ENCODE measurements at regions not wholly inside any gene's neighbourhood (a gene's known extent, or its start where the extent isn't known, plus 50 kb on each side); places are given as distances from the start of the nearest gene placed in this dataset.

GRCh38 chr9:73805111-73805510, 653.4 kb downstream of the ANXA1 start:
- no peak for DNase-seq

GRCh38 chr9:73805853-73806458, 654.3 kb downstream of the ANXA1 start:
- DNase-seq = no peak

DNA sequence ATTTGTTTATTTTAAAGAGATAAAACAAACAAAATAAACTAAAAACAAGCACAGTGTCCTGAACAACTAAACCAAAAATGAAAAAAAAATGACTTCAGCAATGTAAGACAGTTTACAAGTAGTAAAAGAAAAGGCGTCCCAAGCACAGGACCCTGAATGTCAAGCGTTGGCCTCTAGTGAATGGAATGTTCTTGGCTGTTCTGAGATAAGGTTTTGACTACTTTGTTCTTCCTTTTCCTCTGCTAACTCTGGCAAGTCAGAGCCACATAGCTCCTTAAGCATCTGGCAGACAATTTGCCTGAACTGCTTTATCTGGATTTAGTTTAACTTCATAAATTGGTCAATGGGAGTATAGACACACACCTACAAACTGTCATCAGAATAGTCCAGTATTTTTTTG, 655.2 kb downstream of the ANXA1 start:
- DNase-seq = no peak

DNA sequence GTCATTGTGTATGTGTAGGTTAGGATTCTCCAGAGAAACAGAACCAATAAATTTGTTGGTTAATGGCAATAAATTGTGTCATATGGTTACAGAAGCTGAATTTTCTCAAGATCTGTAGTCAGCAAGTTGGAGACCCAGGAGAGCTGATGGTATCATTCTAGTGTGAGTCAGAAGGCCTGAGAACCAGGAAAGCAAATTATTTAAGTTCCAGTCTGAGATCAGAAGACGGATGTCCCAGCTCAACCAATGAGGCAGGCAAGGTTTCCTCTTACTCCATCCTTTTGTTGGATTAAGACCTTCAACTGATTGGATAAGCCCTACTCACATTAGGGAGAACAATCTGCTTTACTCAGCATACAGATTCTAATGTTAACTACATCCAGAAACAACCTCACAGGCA, 656.3 kb downstream of the ANXA1 start:
- DNase-seq = no peak

- DNase-seq = no peak
These were observed 659.0 kb downstream of the ANXA1 start for GRCh38 chr9:73810585-73811215.

DNA sequence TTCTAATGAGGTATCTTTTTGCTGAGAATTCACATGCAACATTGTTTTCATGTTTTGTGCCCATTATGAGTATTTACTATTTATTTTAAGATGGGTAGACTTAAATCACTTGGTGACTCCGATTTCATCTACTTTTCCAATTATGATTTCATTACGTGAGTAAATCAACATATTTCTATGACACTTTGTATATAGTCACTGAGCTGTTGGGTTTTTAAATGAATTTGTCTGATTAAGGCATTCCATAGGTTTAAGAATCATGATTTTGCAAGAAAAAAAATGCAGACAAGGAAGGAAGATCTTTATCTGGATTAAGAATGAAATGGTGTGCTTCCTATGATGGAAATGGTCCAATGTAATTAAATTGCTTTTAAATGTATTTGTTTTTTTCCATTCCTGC, 661.9 kb downstream of the ANXA1 start:
- DNase-seq = no peak

DNA sequence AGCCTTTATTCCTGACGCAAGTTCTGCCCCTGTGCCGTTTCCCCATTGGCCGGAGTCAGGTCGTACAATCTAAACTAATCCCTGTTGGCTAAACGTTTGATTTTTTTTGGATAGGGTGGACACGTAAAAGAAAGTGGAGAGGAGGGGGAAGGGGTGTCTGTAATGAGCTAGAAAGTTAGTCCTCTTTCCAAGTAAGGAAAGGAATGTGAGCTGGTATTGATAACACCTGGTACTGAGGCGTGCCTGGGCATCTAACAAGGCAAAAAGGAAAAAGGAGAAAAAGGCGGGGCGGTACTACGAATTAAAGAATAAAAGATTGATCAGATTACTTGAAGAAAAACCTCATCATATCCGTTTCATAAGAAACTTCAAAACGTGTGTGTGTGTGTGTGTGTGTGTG, 665.2 kb downstream of the ANXA1 start:
- no peak for DNase-seq

- no peak for DNase-seq
These were observed 672.5 kb upstream of the RORB start for GRCh38 chr9:73824671-73825070.

DNA sequence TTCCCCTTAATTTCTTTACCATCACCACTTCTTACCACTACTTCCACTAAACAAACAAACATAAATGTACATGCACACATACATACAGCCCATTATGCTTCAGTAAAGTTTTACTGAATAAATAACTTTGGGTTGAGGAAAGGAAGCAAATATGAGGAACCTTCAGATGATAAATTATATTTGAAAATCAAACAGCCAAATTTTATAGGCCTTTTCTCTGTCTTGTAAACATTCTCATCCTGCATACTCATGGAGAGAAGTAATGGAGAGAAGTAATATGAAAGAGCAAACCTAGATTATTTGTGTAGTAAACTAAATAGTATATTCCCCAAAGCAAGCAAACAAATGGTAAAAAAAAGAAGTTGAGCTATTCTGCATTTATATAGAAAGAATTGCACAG, 658.3 kb upstream of the RORB start:
- DNase-seq = no peak

DNA sequence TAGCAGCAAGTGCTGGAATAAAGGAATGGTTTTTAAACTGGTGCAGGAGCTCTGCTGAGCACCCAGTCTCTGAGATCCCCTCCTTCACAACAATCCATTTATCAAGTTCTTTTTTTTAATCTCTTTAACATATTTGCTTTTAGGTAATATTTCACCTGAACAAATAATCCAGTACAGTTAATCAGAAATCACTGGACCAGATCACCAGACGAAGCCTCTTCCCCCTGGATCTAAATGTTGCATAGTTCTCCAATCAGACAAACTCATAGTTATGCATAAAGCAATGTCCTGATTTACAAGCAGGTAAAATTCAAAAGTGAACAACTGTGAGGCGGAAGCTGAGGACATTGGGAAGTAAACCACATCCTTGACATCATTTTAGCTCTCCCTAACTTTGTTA, 657.7 kb upstream of the RORB start:
- no peak for DNase-seq

GRCh38 chr9:73841018-73841417, 656.1 kb upstream of the RORB start:
- DNase-seq = no peak

- no peak for DNase-seq
These were observed 653.0 kb upstream of the RORB start for GRCh38 chr9:73844135-73844534.

DNA sequence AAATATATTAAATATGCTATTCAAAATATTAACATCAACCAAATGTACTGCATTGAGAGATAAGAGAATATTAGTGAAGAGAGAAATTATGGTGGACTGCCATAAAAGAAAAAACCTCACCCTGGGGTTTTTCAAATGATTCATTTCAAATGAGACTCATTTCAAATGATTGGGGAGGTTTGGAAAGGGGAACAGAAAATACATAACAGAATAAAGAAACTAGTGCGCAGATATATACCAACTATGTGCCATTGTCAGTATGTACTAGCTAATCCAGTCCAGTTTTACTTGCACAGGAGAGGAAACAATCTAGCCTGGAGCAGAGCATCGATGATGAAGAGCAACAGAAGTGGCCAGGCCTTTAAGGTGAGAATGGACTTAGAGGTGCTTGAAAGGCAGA, 651.6 kb upstream of the RORB start:
- no peak for DNase-seq

DNA sequence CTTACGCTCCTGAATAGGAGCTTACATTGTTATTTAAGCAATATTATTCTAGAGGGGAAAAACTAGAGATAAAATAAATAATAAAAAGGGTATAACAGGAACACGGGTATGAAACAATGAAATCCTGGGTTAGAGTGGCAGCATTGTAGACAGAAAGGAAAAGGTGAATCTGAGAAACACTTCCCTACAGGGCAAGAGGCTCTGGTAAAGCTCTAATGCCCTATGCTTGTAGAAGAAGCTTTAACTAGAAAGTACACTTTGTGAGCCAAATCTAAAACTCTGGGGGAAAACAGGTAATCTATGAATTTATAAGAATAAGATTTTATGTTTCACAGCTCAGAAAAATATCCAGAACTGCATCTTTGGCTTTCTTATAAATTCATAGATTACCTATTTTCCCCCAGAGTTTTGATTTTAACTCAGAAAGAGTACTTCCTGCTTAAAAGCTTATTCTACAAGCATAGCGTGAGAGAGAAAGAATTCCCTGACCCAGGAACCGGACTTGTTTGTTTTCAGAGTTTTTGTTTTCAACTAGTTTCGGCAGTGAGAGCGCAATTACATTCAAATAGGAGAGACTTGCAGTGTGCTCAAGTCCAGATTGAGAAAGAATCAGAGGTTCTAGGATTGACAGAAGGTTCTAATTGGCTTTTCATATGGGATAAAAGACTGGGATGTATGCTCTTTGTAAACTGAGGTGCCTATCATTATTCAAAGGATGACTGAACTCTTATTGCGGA, 651.0 kb upstream of the RORB start:
- no peak for DNase-seq

GRCh38 chr9:73847536-73847935, 649.6 kb upstream of the RORB start:
- DNase-seq = no peak

GRCh38 chr9:73853549-73853948, 643.6 kb upstream of the RORB start:
- DNase-seq = no peak

DNA sequence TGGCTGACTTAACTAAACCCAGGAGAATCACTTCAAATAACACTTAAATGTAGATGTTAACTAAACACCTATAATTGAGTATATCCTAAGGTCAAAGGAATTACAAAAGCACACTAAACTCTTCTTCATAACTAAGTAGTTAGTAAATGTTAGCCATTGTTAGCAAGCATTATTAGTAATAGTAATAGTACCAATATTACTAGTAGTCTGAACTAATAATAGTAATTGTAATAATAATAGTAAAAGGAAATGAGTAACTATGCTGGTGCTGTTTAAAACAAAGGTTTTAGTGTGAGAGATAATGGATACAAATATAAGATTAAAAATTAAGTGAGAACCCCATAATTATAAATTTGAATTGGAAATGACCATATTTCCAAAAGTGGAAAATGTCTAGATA, 641.9 kb upstream of the RORB start:
- no peak for DNase-seq

- DNase-seq = no peak
These were observed 633.2 kb upstream of the RORB start for GRCh38 chr9:73863924-73864323.

GRCh38 chr9:73866451-73866850, 630.7 kb upstream of the RORB start:
- no peak for DNase-seq

DNA sequence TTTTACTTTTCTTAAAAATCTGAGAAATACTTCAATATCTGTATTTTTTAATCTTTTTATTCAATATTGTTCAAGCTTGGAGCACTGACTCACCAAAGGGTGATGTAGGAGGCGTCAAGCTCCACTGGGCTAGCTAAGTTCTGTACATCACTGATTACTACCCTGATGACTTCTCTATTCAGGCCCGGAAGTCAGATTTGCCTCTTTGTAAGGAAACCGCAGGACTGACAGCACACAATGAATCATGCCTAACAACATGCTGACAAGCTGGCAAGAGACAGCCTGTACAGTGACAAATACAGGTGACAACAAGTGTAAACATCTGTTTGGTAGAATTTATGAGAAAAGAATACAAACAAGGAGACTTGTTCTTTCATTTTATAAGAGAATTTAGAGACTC, 627.9 kb upstream of the RORB start:
- no peak for DNase-seq

DNA sequence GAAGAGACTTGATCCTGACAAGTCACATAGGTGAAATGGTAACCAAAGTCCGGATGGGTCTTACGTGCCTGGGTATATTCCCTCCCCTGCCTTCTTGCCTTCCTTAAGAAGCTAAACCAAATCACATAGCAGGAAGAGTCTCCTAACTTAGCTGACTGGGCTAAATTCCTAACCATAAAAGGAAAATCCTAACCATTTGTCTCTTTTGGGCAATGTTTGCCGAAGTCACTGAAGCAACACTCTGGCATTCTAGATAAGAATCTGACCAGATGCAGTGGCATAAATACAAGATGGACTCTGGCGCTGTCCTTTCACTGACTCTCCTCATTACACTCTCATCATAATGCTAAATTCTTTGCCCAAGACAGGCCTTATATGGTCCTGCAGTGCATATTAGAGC, 625.5 kb upstream of the RORB start:
- DNase-seq = no peak

DNA sequence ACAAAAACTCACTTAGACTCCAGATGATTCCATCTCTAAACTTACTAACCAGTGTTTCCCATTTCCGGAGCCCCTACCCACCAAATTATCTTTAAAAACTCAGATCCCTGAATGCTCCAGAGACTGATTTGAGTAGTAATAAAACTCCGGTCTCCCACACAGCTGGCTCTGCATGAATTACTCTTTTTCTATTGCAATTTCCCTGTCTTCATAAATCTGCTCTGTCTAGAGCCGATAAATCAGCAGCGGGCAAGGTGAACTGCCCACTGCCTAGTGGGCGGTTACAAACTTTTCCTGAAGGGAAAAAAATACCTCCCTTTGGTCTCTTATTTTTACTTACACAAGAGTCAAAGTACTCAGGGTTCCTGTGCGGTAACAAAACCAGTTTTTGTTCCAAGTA, 624.4 kb upstream of the RORB start:
- DNase-seq = no peak

GRCh38 chr9:73880101-73880500, 617.0 kb upstream of the RORB start:
- no peak for DNase-seq

GRCh38 chr9:73889023-73889422, 608.1 kb upstream of the RORB start:
- no peak for DNase-seq
